Mesenchymal stem cell (in vitro differentiated cells and primary cell): ENCODE measurements at regions not wholly inside any gene's neighbourhood (a gene's known extent, or its start where the extent isn't known, plus 50 kb on each side); places are given as distances from the start of the nearest gene placed in this dataset.

Experiments
- DNase-seq: peaks from one replicate; pipeline ENCODE4 v3.0.0-alpha.2; 2013
- H2AFZ ChIP-seq: one replicate; pipeline ENCODE4 v1.6.1; 2013; ENCODE audit warnings: low read depth, mild to moderate bottlenecking, control low read depth, inconsistent platforms, low read length, moderate library complexity
- H2AK5ac ChIP-seq: 2 replicates; pipeline ENCODE4 v1.6.1; 2013; ENCODE audit warnings: low read length, moderate library complexity, mild to moderate bottlenecking, inconsistent platforms; ENCODE audit not compliant: severe bottlenecking
- H2BK120ac ChIP-seq: one replicate; pipeline ENCODE4 v1.6.1; 2013; ENCODE audit warnings: low read depth, mild to moderate bottlenecking, inconsistent platforms, low read length, moderate library complexity
- H2BK12ac ChIP-seq, 2 experiments: one replicate each; pipeline ENCODE4 v1.6.1; 2013; ENCODE audit warnings: inconsistent platforms in 2 of 2, low read length in 2 of 2, mild to moderate bottlenecking in 2 of 2, moderate library complexity in 2 of 2, control low read depth in 1 of 2
- H2BK15ac ChIP-seq: one replicate; pipeline ENCODE4 v1.6.1; 2013; ENCODE audit warnings: mild to moderate bottlenecking, low read depth, inconsistent platforms; ENCODE audit not compliant: poor library complexity, severe bottlenecking
- H2BK5ac ChIP-seq: 2 replicates; pipeline ENCODE4 v1.6.1; 2013; ENCODE audit warnings: low read depth, mild to moderate bottlenecking, low read length, control low read depth, inconsistent platforms; ENCODE audit not compliant: poor library complexity, severe bottlenecking
- H3K14ac ChIP-seq, 2 experiments: one replicate each; pipeline ENCODE4 v1.6.1; 2013; ENCODE audit warnings: inconsistent platforms in 2 of 2, low read length in 2 of 2, control low read depth in 1 of 2, mild to moderate bottlenecking in 1 of 2, moderate library complexity in 1 of 2
- H3K18ac ChIP-seq, 2 experiments: one replicate each; pipeline ENCODE4 v1.6.1; 2013; ENCODE audit warnings: inconsistent platforms in 2 of 2, low read length in 2 of 2, control low read depth in 1 of 2, low read depth in 1 of 2, mild to moderate bottlenecking in 1 of 2
- H3K23ac ChIP-seq, 2 experiments: one replicate each; pipeline ENCODE4 v1.6.1; 2013; ENCODE audit warnings: inconsistent platforms in 2 of 2, low read length in 2 of 2, mild to moderate bottlenecking in 2 of 2, moderate library complexity in 2 of 2, control low read depth in 1 of 2
- H3K27ac ChIP-seq: 2 replicates; pipeline ENCODE4 v1.5.1; 2013; ENCODE audit warnings: mild to moderate bottlenecking, moderate library complexity, low read length, control low read depth, inconsistent platforms; ENCODE audit not compliant: poor library complexity, severe bottlenecking
- H3K27me3 ChIP-seq, 2 experiments: 2 replicates each; pipeline versions ENCODE4 v1.6.1 to v1.7.0; 2013; ENCODE audit warnings: low read length in 2 of 2, mild to moderate bottlenecking in 2 of 2, moderate library complexity in 2 of 2, control low read depth in 1 of 2, inconsistent platforms in 1 of 2; ENCODE audit not compliant: control insufficient read depth in 1 of 2, insufficient read depth in 1 of 2
- H3K36me3 ChIP-seq, 2 experiments: 2 replicates each; pipeline versions ENCODE4 v1.6.1 to v1.7.0; 2013; ENCODE audit warnings: low read length in 2 of 2, control low read depth in 1 of 2, inconsistent platforms in 1 of 2, low read depth in 1 of 2, mild to moderate bottlenecking in 1 of 2; ENCODE audit not compliant: insufficient read depth in 2 of 2, control insufficient read depth in 1 of 2
- H3K4ac ChIP-seq, 2 experiments: one replicate each; pipeline ENCODE4 v1.6.1; 2013; ENCODE audit warnings: inconsistent platforms in 2 of 2, low read length in 2 of 2, mild to moderate bottlenecking in 2 of 2, moderate library complexity in 2 of 2, control low read depth in 1 of 2, low read depth in 1 of 2
- H3K4me1 ChIP-seq: 2 replicates; pipeline ENCODE4 v1.6.1; 2013; ENCODE audit warnings: low read depth, low read length, control low read depth; ENCODE audit not compliant: control insufficient read depth, insufficient read depth
- H3K4me2 ChIP-seq: 2 replicates; pipeline ENCODE4 v1.6.1; 2013; ENCODE audit warnings: low read length, mild to moderate bottlenecking, inconsistent platforms; ENCODE audit not compliant: poor library complexity, severe bottlenecking
- H3K4me3 ChIP-seq, 2 experiments: 2 replicates each; pipeline versions ENCODE4 v1.5.1 to v1.7.0; 2013; ENCODE audit warnings: low read length in 2 of 2, mild to moderate bottlenecking in 2 of 2, control low read depth in 1 of 2, low read depth in 1 of 2; ENCODE audit not compliant: insufficient read depth in 1 of 2
- H3K79me1 ChIP-seq: replicated peaks from 2 replicates; pipeline ENCODE4 v1.6.1; 2013; ENCODE audit warnings: mild to moderate bottlenecking, control low read depth, low read length, inconsistent platforms; ENCODE audit not compliant: poor library complexity, severe bottlenecking
- H3K9ac ChIP-seq: 2 replicates; pipeline ENCODE4 v1.7.0; 2013; ENCODE audit warnings: mild to moderate bottlenecking, low read length, moderate library complexity
- H3K9me3 ChIP-seq: 2 replicates; pipeline ENCODE4 v1.7.0; 2013; ENCODE audit warnings: mild to moderate bottlenecking, low read length; ENCODE audit not compliant: control insufficient read depth
- H4K8ac ChIP-seq: one replicate; pipeline ENCODE4 v1.6.1; 2013; ENCODE audit warnings: inconsistent platforms, mild to moderate bottlenecking, low read length, moderate library complexity
- H4K91ac ChIP-seq: one replicate; pipeline ENCODE4 v1.6.1; 2013; ENCODE audit warnings: mild to moderate bottlenecking, low read length, inconsistent platforms
- WGBS: methylation state at CpG from one replicate; pipeline ENCODE4 v1.1.7; 2013; ENCODE audit warnings: mixed read lengths; 5-methylcytosine and 5-hydroxymethylcytosine counted together

DNA sequence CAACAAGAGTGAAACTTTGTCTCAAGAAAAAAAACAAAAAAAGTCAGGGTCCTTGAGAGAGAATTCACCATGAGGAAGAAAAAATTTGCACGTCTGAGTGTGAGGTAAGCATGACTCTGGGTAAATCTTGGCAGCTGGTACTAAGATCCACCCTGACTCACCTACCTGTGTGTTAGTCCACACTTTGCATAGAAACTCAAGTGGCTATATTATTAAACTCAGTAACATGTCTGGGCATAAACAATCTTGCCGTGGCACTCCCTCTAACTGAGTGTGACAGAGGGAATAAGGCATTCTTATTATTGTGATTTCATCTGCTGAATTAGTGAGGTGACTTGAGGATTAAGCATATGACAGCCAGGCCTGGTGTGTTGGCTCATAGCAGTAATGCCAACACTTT lies 259.4 kb upstream of the VLDLR start:
- Histone ChIP-seq H4K8ac (no peak overlapping the region), H2BK120ac (no peak overlapping the region), H2BK12ac (no peak overlapping the region), H3K4ac (no peak overlapping the region), H3K4me2 (no peak overlapping the region), H2AK5ac (no peak overlapping the region), H2BK15ac (no peak overlapping the region), H3K9me3 (no peaks in the 10 kb centered on the region), H3K14ac (no peak overlapping the region), H3K9ac (no peak overlapping the region), H2BK5ac (no peak overlapping the region), H3K27me3 (peaks cover 0 to 3% of the 10 kb centered on the region in 2 experiments), H4K91ac (no peak overlapping the region), H3K4me1 (no peaks in the 10 kb centered on the region), H3K4me3 (no peak overlapping the region), H3K79me1 (no peaks in the 10 kb centered on the region), H3K23ac (no peak overlapping the region), H3K27ac (no peak overlapping the region), H3K36me3 (no peaks in the 10 kb centered on the region), H3K18ac (no peak overlapping the region), H2AFZ (no peak overlapping the region)
- 83% methylated on average over 2 of the region's 2 CpGs for WGBS
- no peak for DNase-seq

DNA sequence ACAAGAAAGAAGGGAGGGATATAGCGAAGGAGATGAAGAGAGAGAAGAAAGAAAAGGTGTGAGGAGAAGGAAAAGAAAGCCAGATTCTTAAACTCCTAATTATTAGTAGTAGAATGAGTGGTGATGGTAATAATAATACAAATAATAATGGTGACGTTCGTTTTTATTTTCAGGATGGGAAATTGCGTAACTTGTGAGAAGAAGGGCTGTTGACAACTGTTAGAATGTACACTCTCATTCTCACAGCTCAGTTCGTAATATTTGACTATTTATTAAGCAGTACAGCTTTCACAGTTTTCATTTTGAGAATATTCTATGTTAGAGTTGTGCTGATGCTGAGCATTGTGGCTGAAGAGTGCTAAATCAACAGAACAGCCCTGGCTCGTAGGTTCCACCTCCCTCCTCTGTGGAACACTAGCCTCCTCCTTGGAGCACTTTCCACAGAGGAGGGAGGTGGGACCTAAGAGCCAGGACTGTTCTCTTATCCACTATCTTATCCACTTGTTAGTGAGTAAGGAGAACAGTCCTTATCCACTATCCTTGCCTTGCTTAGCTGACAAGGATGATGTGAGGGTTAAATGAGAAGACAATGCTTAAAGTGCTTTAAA lies 258.3 kb upstream of the VLDLR start:
- Histone ChIP-seq H3K14ac (no peak overlapping the region), H4K91ac (no peak overlapping the region), H2BK15ac (no peak overlapping the region), H3K79me1 (no peaks in the 10 kb centered on the region), H2AFZ (no peak overlapping the region), H3K9ac (no peak overlapping the region), H3K4me1 (no peaks in the 10 kb centered on the region), H3K23ac (no peak overlapping the region), H2AK5ac (no peak overlapping the region), H2BK120ac (no peak overlapping the region), H3K18ac (no peak overlapping the region), H3K9me3 (no peaks in the 10 kb centered on the region), H3K4me2 (no peak overlapping the region), H3K4me3 (no peak overlapping the region), H3K27ac (no peak overlapping the region), H3K27me3 (peaks cover 0 to 3% of the 10 kb centered on the region in 2 experiments), H2BK5ac (no peak overlapping the region), H3K4ac (no peak overlapping the region), H2BK12ac (no peak overlapping the region), H3K36me3 (no peaks in the 10 kb centered on the region), H4K8ac (no peak overlapping the region)
- 62% methylated on average over 2 of the region's 6 CpGs for WGBS
- no peak for DNase-seq

DNA sequence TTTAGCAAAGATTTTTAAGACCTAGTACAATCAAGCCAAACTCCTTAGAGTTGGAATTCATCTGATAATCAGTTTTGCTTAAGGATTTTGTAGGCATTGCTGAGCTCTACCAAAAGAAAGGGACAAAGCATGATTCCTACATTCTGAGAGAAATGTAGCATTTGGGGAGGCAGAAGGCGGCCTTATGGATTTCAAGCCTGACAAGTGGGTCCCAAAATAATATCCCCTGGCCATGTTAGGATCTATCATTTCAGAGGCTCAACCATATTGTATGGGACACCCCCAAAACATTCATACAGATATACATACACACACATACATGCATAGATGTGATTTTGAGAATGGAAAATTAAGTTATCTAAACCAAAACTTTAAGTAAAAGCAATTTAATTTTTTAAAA lies 257.8 kb upstream of the VLDLR start:
- Histone ChIP-seq H3K14ac (no peak overlapping the region), H2BK15ac (no peak overlapping the region), H3K4me1 (no peaks in the 10 kb centered on the region), H3K23ac (no peak overlapping the region), H3K27ac (no peak overlapping the region), H3K36me3 (no peaks in the 10 kb centered on the region), H3K9ac (no peak overlapping the region), H3K4ac (no peak overlapping the region), H3K4me3 (no peak overlapping the region), H2AK5ac (no peak overlapping the region), H4K8ac (no peak overlapping the region), H3K18ac (no peak overlapping the region), H2AFZ (no peak overlapping the region), H2BK5ac (no peak overlapping the region), H3K79me1 (no peaks in the 10 kb centered on the region), H2BK120ac (no peak overlapping the region), H2BK12ac (no peak overlapping the region), H3K4me2 (no peak overlapping the region), H3K27me3 (peaks cover 0 to 3% of the 10 kb centered on the region in 2 experiments), H4K91ac (no peak overlapping the region), H3K9me3 (no peaks in the 10 kb centered on the region)
- no peak for DNase-seq
- 29% methylated on average over 1 of the region's 1 CpG for WGBS

DNA sequence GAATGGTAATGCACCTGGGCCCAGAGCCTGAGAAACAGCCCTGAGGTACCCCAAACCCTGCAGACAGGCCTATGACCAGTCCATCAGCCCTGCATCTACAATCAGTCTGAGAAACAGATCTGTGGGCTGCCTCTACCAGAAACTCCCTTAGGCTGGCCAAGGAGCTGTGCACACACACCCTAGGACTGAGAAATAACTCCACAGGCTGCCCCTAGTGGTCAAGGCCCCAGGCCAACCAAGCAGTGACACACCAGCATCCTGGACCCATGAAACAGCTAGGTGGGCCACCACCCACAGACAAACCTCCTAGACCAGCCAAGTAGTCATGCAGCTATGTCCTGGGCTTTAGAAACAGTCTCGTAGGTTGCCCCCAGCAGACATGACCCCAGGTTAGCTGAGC lies 253.6 kb upstream of the VLDLR start:
- no peak overlapping the region for H3K18ac ChIP-seq
- H3K14ac ChIP-seq = no peak overlapping the region
- no peak overlapping the region for H2BK12ac ChIP-seq
- no peak overlapping the region for H3K4ac ChIP-seq
- H3K9me3 ChIP-seq = no peaks in the 10 kb centered on the region
- H3K4me2 ChIP-seq = no peak overlapping the region
- H3K4me3 ChIP-seq = no peak overlapping the region
- H3K23ac ChIP-seq = no peak overlapping the region
- no peaks in the 10 kb centered on the region for H3K36me3 ChIP-seq
- no peaks in the 10 kb centered on the region for H3K79me1 ChIP-seq
- H4K8ac ChIP-seq = no peak overlapping the region
- no peak overlapping the region for H2AK5ac ChIP-seq
- no peak for DNase-seq
- WGBS = 35% methylated on average over 1 of the region's 1 CpG
- no peak overlapping the region for H2BK120ac ChIP-seq
- H3K27ac ChIP-seq = no peak overlapping the region
- no peaks in the 10 kb centered on the region for H3K4me1 ChIP-seq
- no peaks in the 10 kb centered on the region for H3K27me3 ChIP-seq
- no peak overlapping the region for H3K9ac ChIP-seq
- no peak overlapping the region for H4K91ac ChIP-seq
- H2BK5ac ChIP-seq = no peak overlapping the region
- no peak overlapping the region for H2AFZ ChIP-seq
- no peak overlapping the region for H2BK15ac ChIP-seq
